HCT116 (cell line): ENCODE measurements at regions not wholly inside any gene's neighbourhood (a gene's known extent, or its start where the extent isn't known, plus 50 kb on each side); places are given as distances from the start of the nearest gene placed in this dataset.

Source experiments
- ATAC-seq: fragments of 200-7000 bp; cut with Tn5 transposase; 2 replicates; pipeline ENCODE4 v1.9.1; 2020; ENCODE audit warnings: mild to moderate bottlenecking, moderate library complexity
- BruUV-seq: library from RNA; stranded (reverse); fragments of 400-500 nt; replicated peaks from 2 replicates; lab custom pipeline; 2021; lab: Mats Ljungman, UMichigan
- CTCF ChIA-PET: fragments of 300-600 bp; sonication (Branson Sonifier 250); formaldehyde crosslinking; loops from one replicate; lab custom pipeline; 2021; ENCODE audit warnings: antibody characterized with exemption; lab: Charles Lee
- POLR2A ChIA-PET: fragments of 300-600, 350-600 bp; sonication (Branson Sonifier 250); formaldehyde crosslinking; loops from one replicate; lab custom pipeline; 2021; ENCODE audit warnings: antibody characterized with exemption; lab: Charles Lee
- RAD21 ChIA-PET, 2 experiments: fragments of 300-600 bp; sonication (Branson Sonifier 250); formaldehyde crosslinking; loops; one replicate each; lab custom pipeline; 2023; ENCODE audit warnings: low total read pairs in 2 of 2; ENCODE audit not compliant: uncharacterized antibody in 2 of 2, unreplicated experiment in 2 of 2, low non-redundant PET in 1 of 2; lab: Charles Lee
- DNase-seq: peaks from one replicate; pipeline ENCODE4 v3.0.0-alpha.2; 2010; ENCODE audit warnings: low read depth, low spot score
- H2AFZ ChIP-seq: fragments of 200-600 bp; shearing (Covaris generic), sonication (generic); 2 replicates; pipeline ENCODE4 v1.6.1; 2017; ENCODE audit warnings: low read depth, mixed run types, mixed read lengths, antibody characterized with exemption, low read length; ENCODE audit not compliant: poor library complexity, severe bottlenecking
- H3K27ac ChIP-seq: 2 replicates; pipeline ENCODE4 v1.5.1; 2012; ENCODE audit warnings: low read depth, low read length
- H3K27me3 ChIP-seq: fragments of 200-600 bp; sonication (generic); 2 replicates; pipeline ENCODE4 v1.6.1; 2016; ENCODE audit warnings: mixed run types, low read length, mixed read lengths; ENCODE audit not compliant: insufficient read depth
- H3K36me3 ChIP-seq, 2 experiments: fragments of 200-500 bp in 1 of 2; fragments of 200-600 bp in 1 of 2; sonication (Bioruptor generic) in 1 of 2; sonication (generic) in 1 of 2; 2 replicates each; pipeline versions ENCODE4 v1.5.1 to v1.6.1; 2014 to 2016; ENCODE audit warnings: low read length in 2 of 2, inconsistent platforms in 1 of 2, mixed read lengths in 1 of 2, mixed run types in 1 of 2; ENCODE audit not compliant: insufficient read depth in 2 of 2, control insufficient read depth in 1 of 2
- H3K4me1 ChIP-seq, 2 experiments: fragments of 200-600 bp in 1 of 2; sonication (generic) in 1 of 2; 2 replicates each; pipeline versions ENCODE4 v1.5.1 to v1.6.1; 2012 to 2017; ENCODE audit warnings: low read length in 2 of 2, inconsistent platforms in 1 of 2, mild to moderate bottlenecking in 1 of 2, mixed read lengths in 1 of 2, mixed run types in 1 of 2, moderate library complexity in 1 of 2; ENCODE audit not compliant: insufficient read depth in 2 of 2, control insufficient read depth in 1 of 2
- H3K4me2 ChIP-seq: fragments of 200-600 bp; sonication (generic); 2 replicates; pipeline ENCODE4 v1.6.1; 2017; ENCODE audit warnings: mixed run types, low read length, mixed read lengths
- H3K4me3 ChIP-seq, 2 experiments: fragments of 200-600 bp in 1 of 2; sonication (generic) in 1 of 2; replicated peaks in 1 of 2; 2 replicates each; pipeline ENCODE4 v1.5.1; 2011 to 2016; ENCODE audit warnings: low read length in 2 of 2, control low read depth in 1 of 2, low read depth in 1 of 2, mild to moderate bottlenecking in 1 of 2, mixed read lengths in 1 of 2, mixed run types in 1 of 2
- H3K79me2 ChIP-seq: fragments of 200-600 bp; sonication (generic); 2 replicates; pipeline ENCODE4 v1.6.1; 2017; ENCODE audit warnings: mild to moderate bottlenecking, mixed run types, low read length, moderate library complexity, mixed read lengths; ENCODE audit not compliant: insufficient read depth
- H3K9ac ChIP-seq: fragments of 200-600 bp; sonication (generic); 2 replicates; pipeline ENCODE4 v1.6.1; 2016; ENCODE audit warnings: low read length, mixed read lengths
- H3K9me2 ChIP-seq: fragments of 200-600 bp; sonication (generic), shearing (Covaris generic); 2 replicates; pipeline ENCODE4 v1.6.1; 2017; ENCODE audit warnings: mixed run types, mild to moderate bottlenecking, moderate library complexity; ENCODE audit not compliant: insufficient read depth
- H3K9me3 ChIP-seq, 2 experiments: fragments of 200-500 bp in 1 of 2; fragments of 200-600 bp in 1 of 2; sonication (Bioruptor generic) in 1 of 2; sonication (generic) in 1 of 2; 2 replicates each; pipeline ENCODE4 v1.6.1; 2014 to 2017; ENCODE audit warnings: low read length in 2 of 2, mixed read lengths in 2 of 2, inconsistent platforms in 1 of 2, low read depth in 1 of 2, mild to moderate bottlenecking in 1 of 2, mixed run types in 1 of 2, moderate library complexity in 1 of 2; ENCODE audit not compliant: control insufficient read depth in 1 of 2, insufficient read depth in 1 of 2
- H4K20me1 ChIP-seq: fragments of 200-600 bp; sonication (generic), shearing (Covaris generic); 2 replicates; pipeline ENCODE4 v1.6.1; 2017; ENCODE audit warnings: mixed run types, mild to moderate bottlenecking, moderate library complexity; ENCODE audit not compliant: insufficient read depth
- CTCF ChIP-seq, 3 experiments: fragments of 200-600 bp in 1 of 3; sonication (generic) in 1 of 3; IDR thresholded peaks in 2 of 3; conservative IDR thresholded peaks in 1 of 3; 2 replicates each; pipeline ENCODE4 v1.5.1; 2012 to 2017; ENCODE audit warnings: low read depth in 2 of 3, low read length in 2 of 3, antibody characterized with exemption in 1 of 3, borderline replicate concordance in 1 of 3, control low read depth in 1 of 3, mild to moderate bottlenecking in 1 of 3, mixed read lengths in 1 of 3, mixed run types in 1 of 3, moderate library complexity in 1 of 3; ENCODE audit not compliant: insufficient read depth in 1 of 3
- EZH2phosphoT487 ChIP-seq: fragments of 200-600 bp; IDR thresholded peaks from 2 replicates; pipeline ENCODE4 v1.6.1; 2018; ENCODE audit warnings: antibody characterized with exemption, borderline replicate concordance
- REST ChIP-seq: IDR thresholded peaks from 2 replicates; pipeline ENCODE4 v1.6.1; 2012; ENCODE audit warnings: low read depth
- SIN3A ChIP-seq: IDR thresholded peaks from 2 replicates; pipeline ENCODE4 v1.6.1; 2012; ENCODE audit warnings: low read depth
- SRF ChIP-seq: IDR thresholded peaks from 2 replicates; pipeline ENCODE4 v1.6.1; 2012; ENCODE audit warnings: low read depth
- TCF7L2 ChIP-seq: IDR thresholded peaks from 2 replicates; pipeline ENCODE4 v1.7.0; 2011; ENCODE audit warnings: borderline replicate concordance, inconsistent platforms; ENCODE audit not compliant: insufficient read depth, insufficient read length; ENCODE audit errors: extremely low read depth
- intact Hi-C: fragments of 100-400 bp; cut with micrococcal nuclease; formaldehyde crosslinking; loops from 2 replicates; pipeline ENCODE4 v1.10.0; 2022

DNA sequence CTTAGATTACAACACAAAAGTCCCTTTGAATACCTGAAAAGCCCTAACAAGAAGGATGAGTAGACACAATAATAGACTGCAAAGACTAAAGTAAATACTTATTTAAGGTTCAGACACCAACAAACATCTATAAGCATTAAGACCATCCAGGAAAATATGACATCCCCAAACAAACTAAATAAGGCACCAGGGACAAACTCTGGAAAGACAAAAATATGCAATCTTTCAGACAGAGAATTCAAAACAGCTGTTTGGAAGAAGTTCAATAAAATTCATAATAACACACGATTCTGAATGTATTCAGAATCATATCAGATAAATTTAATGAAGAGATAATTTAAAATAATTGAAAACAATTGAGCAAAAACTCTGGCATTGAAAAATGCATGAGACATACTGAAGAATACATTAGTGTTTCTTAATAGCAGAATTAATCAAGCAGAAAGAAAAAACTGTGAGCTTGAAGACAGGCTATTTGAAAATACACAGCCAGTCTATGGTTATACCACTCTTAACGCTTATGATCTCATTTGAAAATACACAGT is 1388.8 kb downstream of the DSC3 start:
- BruUV-seq, result no TSS peak
- H3K27me3 ChIP-seq, result no peaks in the 10 kb centered on the region
- H3K4me1 ChIP-seq, result no peaks in the 10 kb centered on the region
- ChIA-PET RAD21 (no interaction called here), CTCF (no interaction called here)
- ATAC-seq (no peak), DNase-seq (no peak)
- no peaks in the 10 kb centered on the region for H3K36me3 ChIP-seq
- H3K4me2 ChIP-seq, result no peak overlapping the region
- H3K4me3 ChIP-seq, result no peak overlapping the region
- no peaks in the 10 kb centered on the region for H3K79me2 ChIP-seq
- H3K9me2 ChIP-seq, result no peaks in the 10 kb centered on the region
- H3K27ac ChIP-seq, result no peak overlapping the region
- TF ChIP-seq CTCF (IDR thresholded peaks at IDR 0.05 in 2 of 3, conservative IDR thresholded peaks at IDR 0.05 in 1 of 3; ENCODE audit: borderline replicate concordance in 1 of 3, insufficient read depth in 1 of 3, low read depth in 2 of 3, low read length in 2 of 3) (no peak), EZH2phosphoT487 (no peak), SIN3A (no peak), TCF7L2 (no peak)
- TF ChIP-seq, all 23 proteins: peak for 0
- no peak overlapping the region for H2AFZ ChIP-seq
- POLR2A ChIA-PET, result no interaction called here
- intact Hi-C loops, result no loop called here
- no peaks in the 10 kb centered on the region for H4K20me1 ChIP-seq
- H3K9ac ChIP-seq, result no peak overlapping the region
- H3K9me3 ChIP-seq, result no peaks in the 10 kb centered on the region

DNA sequence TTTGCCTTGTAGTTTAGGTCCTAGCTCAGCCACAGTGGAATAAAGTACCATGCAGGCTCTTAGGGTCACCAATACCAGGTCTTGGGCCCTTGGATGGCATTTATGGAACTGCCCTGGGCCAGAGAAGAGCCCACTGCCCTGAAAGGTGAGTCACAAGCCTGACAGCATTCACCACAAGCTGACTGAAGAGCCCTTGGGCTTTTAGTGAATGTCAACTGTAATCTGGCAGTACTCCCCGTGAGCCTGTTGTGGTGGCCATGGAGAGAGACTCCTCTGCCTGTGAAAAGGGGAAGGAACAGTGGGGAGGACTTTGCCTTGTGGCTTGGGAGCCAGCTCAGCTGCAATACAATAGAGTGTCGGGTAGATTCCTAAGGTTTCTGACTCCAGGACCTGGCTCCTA is 1389.7 kb downstream of the DSC3 start:
- Histone ChIP-seq H3K27me3 (no peaks in the 10 kb centered on the region), H3K9me2 (no peaks in the 10 kb centered on the region), H4K20me1 (no peaks in the 10 kb centered on the region), H3K9ac (no peak overlapping the region), H3K4me1 (no peaks in the 10 kb centered on the region), H3K27ac (no peak overlapping the region), H2AFZ (no peak overlapping the region), H3K4me3 (no peak overlapping the region), H3K36me3 (no peaks in the 10 kb centered on the region), H3K79me2 (no peaks in the 10 kb centered on the region), H3K9me3 (no peaks in the 10 kb centered on the region), H3K4me2 (no peak overlapping the region)
- no TSS peak for BruUV-seq
- no peak for DNase-seq
- intact Hi-C loops, result no loop called here
- no peak for ATAC-seq
- ChIA-PET CTCF (no interaction called here), POLR2A (no interaction called here), RAD21 (no interaction called here)
- TF ChIP-seq SRF (no peak), REST (no peak)
